Ovary (tissue), 3 donors: ENCODE measurements at regions not wholly inside any gene's neighbourhood (a gene's known extent, or its start where the extent isn't known, plus 50 kb on each side); places are given as distances from the start of the nearest gene placed in this dataset.

Experiments used
- EP300 ChIP-seq: sonication (generic); formaldehyde crosslinking; IDR thresholded peaks from one replicate; pipeline ENCODE4 v1.6.1; 2017; ENCODE audit warnings: antibody characterized with exemption
- TF ChIP-seq, protein P1 (sequence below), 3 donors: fragments of 450-650 bp in 2 of 3; fragments of 200-600 bp in 1 of 3; IDR thresholded peaks; one replicate each; pipeline versions ENCODE4 v1.5.1 to v1.8.0; 2016 to 2022; ENCODE audit warnings: antibody characterized with exemption in 3 of 3, mild to moderate bottlenecking in 1 of 3
- donor health status: DM: no; HTN: no; CAD: no.

DNA sequence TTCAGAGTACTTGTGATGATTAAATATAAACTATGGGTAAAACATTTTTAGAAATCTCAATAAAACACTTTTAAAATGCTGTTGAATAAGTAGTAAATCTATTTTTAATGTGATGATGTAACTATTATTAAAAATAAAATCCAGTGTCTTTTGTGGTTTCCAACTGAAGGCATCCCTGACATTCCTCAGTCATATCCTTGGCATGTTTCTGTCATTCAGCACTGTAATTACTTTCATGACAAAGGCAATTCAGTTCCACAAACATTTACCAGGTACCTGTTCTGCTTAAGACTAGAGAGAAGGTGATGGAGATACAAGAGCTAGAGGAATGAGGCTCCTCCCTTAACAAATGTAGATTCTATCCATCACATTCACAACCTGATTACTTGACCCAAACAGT, 518.7 kb upstream of the MAP3K7 start:
- TF ChIP-seq, protein P1, sequence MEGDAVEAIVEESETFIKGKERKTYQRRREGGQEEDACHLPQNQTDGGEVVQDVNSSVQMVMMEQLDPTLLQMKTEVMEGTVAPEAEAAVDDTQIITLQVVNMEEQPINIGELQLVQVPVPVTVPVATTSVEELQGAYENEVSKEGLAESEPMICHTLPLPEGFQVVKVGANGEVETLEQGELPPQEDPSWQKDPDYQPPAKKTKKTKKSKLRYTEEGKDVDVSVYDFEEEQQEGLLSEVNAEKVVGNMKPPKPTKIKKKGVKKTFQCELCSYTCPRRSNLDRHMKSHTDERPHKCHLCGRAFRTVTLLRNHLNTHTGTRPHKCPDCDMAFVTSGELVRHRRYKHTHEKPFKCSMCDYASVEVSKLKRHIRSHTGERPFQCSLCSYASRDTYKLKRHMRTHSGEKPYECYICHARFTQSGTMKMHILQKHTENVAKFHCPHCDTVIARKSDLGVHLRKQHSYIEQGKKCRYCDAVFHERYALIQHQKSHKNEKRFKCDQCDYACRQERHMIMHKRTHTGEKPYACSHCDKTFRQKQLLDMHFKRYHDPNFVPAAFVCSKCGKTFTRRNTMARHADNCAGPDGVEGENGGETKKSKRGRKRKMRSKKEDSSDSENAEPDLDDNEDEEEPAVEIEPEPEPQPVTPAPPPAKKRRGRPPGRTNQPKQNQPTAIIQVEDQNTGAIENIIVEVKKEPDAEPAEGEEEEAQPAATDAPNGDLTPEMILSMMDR (IDR thresholded peaks at IDR 0.05), result no peak
- TF ChIP-seq EP300, result no peak
